HG02852 (cell line): ENCODE measurements at regions not wholly inside any gene's neighbourhood (a gene's known extent, or its start where the extent isn't known, plus 50 kb on each side); places are given as distances from the start of the nearest gene placed in this dataset.

Source experiments
- ATAC-seq: cut with Tn5 transposase; IDR thresholded peaks from one replicate; pipeline ENCODE4 v1.9.1; 2021; ENCODE audit warnings: mild to moderate bottlenecking, moderate library complexity; ENCODE audit not compliant: unreplicated experiment

DNA sequence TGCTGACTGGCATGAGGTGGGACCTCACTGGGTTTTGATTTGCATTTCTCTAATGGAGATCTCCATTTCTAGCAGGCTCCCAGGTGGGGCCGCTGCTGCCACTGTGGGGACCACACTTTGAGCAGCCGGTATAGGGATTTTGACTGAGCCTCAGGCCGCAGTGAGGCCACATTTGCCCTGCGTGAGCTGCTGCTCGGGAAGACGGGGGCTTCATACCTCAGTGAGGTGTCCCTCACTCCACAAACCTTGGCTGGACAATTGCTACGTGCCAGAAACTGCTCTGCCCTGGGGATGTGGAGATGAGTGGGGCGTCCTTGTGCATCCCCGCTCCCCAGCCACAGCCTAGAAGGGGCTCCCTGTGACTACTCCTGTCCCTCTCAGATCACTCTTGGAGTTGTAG, 134.3 kb downstream of the ANKRD60 start:
- ATAC-seq, result no peak

DNA sequence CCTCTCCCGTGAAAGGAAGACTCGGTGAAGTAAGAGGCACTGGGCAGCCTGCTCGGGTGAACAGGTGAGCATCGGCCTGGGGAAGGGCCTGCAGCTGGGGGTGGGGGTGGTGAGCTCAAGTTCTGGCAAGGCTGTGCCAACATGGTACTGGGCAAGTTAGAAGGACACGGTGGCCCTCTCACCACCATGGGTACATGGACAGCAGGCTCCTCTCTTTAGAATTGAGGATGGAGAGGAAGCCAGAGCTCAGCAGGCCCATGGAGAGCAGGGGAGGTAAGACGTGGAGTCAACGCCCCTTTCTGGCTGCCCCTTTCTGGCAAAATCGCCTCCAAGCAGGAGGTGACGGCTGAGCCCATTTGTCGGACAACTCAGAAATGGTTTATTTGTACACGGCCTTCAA, 135.6 kb downstream of the ANKRD60 start:
- no peak for ATAC-seq

DNA sequence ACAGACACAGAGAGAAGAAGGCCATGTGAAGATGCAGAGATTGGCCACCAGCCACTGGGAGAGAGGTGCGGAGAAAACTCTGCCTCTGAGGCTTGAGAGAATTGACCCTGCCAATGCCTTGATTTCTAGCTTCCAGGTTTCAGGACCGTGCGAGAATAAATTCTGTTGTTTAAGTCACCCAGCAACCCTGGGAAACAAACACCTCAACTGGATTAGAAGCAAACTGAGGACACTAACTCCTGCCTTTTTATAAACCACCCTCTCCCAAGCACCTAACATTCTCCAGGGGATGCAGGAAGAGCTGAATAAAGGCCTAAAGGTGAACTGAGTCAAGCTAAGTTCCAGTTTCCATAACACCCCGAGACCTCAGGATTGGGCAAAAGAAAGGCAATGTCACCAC, 136.1 kb downstream of the ANKRD60 start:
- no peak for ATAC-seq

DNA sequence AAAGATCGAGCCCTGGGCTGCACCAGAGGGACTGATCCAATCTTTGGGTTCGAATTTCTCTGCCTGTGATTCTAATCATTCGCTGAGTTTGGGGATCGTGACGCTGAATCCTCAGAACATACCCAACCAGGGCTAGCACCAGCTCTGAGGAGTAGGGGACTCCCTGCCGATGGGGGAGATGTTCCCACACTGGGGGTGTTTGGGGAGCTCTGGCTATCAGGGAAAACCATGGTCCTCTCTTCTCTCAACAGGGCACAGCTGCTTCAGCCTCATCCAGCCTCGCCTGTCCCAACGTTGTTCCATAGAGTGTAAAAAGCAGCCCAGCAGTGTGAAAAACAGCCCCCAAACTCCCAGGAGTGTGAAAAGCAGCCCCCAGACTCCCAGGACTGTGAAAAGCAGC, 136.6 kb downstream of the ANKRD60 start:
- ATAC-seq, result no peak

DNA sequence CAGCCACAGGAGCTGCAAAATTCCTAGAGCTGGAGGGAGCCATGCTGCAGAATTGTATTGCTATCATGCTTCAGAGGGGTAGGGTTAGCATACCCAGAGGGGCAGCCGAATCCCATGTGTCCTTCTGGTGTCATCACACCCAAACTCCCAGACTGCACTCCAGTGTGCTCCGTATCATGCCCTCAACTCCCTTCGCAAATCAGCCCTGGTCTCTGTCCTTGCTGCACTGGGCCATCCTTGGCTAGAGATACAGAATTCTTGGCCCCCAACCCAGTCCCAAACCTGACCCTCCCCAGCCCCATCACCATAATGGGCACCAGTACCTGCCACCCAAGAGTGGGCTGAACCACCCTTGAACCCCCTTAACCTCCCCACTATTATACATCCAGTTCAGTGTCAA, 138.3 kb downstream of the ANKRD60 start:
- ATAC-seq, result no peak

DNA sequence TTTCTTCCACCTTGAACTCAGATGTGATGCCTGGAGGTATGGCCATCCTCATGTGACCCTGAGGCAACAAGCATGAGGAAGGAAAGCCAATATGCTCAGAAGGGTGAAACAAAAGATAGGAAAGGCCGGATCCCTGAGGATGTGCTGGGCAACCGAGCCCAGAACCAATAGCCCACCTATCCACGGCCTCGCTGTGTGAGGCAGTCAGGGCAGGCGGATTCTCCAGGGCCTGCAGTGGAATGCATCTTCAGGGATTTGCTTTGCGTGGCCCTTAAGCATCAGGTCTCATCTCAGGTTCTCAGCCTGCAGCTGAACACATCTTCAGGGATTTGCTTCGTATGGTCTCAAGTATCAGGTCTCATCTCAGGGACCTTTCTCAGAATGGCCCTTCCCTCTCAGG, 139.8 kb downstream of the ANKRD60 start:
- no peak for ATAC-seq

DNA sequence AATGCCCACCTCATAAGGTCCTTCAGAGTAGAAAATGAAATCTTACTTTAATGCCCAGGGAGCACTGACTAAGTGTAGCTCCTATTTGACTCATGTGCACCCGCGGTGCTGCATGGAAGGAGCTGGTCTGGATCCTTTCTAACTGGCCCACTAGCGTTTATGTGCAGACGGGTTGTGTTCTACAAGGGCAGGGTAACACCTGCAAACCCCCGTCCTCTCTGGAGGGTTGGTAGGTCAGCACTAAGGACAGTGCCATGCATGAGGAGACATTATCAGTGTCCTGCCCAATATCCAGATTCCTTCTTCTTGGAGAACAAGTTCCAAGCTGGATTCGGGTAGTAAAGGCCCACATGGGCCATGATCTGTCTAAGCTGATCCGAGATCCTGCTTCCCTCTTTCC, 140.3 kb downstream of the ANKRD60 start:
- no peak for ATAC-seq

DNA sequence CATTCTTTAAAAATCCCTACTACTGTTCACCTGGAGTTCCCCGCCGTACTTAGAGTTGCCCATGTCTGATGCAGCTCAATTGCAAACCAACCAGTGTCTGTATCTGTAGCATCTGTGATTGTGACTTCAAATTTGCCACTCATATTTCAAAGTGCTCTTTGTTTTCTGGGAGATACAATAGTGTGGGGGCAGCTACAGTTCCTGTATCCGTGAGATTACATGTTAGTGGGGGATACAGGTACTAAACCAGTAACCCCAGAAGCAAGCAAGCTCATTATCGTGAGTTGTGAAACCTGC, 140.9 kb downstream of the ANKRD60 start:
- ATAC-seq, result no peak

DNA sequence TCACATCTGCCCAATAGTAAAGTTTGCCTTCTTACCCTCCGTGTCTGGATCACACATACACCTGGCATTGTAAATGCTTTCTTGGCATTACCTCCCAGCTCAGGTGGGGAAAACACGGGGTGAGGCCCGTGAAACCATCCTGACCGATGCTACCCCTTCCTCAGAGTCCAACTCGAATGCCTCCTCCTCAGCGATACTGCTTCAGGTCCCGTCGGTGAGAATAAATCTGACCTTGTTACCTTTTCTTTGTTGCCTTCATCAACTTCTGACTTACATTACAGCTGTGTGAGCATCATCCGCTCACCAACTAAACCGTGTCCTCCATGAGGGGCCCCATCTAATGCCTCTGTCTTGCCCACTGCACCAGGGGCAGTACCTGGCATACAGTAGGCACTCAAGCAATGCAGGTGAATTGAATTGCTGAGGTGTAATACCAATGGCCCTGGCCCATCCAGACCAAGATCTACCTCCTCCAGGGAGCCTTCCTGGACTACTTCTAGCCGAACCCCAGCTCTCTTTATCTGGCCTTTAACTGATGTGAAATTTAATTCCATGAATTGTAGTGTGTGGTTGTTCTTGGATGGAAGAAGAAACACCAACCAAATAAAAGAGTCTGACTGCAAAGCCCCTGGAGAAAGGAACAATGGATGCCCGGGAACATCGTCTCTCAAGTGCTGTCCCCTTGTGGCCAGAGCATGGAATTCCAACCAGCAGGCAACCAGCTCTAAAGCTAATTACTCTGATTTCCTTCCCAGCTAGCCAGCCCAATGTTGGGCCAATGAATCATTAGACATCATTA, 141.5 kb downstream of the ANKRD60 start:
- no peak for ATAC-seq

DNA sequence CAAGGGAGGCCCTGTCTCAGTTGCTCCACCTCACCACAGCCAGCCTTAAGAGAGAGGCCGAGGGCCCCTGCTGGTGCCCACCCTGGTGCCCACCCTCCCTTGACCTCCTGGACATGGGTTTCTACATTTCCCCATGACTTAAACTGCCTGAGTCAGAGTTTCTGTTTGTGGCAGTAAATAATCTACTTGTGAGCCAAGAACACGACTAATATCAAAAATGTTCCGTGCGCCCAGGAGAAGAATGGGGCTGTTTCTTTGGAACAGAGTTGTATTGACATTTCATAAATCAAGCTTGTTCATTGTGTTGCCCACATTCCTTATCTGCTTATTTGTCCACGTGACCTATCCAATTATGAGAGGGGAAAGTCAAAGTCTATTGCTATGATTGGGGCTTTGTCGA, 143.5 kb downstream of the ANKRD60 start:
- no peak for ATAC-seq

DNA sequence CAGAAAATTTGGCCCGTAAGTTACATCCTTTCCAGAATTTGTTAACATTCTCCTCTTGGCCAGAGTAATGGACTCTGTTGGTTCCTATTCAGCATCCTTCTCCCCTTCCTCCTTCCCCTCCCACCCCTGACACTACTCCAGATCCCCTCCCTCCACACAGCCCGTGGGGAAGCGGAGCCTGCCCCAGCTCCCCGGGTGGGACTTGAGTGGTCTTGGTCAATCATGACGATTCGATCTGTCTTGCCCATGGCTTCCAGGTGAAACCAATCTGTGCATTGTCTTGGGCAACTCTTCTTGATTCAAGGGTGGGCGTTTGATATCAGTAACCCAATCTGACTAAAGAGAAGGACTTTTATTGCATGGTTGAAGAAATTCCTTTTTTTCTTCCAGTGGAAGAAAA, 143.9 kb downstream of the ANKRD60 start:
- no peak for ATAC-seq

DNA sequence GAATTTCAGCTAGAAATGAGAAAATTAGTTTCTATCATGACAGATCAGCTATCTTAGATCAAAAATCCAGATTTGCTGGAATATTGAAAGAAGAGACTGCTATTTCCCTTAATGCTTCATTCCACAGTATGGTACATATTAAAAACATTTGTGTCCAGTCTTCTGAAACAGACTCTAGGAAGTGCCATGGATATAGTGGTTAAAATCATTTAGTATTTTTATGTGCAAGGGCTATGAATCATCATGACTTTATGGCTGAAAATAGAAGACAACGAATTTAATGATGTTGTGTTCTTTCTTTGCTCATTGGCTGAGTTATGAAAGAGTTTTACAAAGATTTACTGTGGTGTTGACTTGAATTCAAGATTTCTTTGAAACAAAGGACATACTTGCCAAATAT, 146.6 kb downstream of the ANKRD60 start:
- ATAC-seq, result no peak

DNA sequence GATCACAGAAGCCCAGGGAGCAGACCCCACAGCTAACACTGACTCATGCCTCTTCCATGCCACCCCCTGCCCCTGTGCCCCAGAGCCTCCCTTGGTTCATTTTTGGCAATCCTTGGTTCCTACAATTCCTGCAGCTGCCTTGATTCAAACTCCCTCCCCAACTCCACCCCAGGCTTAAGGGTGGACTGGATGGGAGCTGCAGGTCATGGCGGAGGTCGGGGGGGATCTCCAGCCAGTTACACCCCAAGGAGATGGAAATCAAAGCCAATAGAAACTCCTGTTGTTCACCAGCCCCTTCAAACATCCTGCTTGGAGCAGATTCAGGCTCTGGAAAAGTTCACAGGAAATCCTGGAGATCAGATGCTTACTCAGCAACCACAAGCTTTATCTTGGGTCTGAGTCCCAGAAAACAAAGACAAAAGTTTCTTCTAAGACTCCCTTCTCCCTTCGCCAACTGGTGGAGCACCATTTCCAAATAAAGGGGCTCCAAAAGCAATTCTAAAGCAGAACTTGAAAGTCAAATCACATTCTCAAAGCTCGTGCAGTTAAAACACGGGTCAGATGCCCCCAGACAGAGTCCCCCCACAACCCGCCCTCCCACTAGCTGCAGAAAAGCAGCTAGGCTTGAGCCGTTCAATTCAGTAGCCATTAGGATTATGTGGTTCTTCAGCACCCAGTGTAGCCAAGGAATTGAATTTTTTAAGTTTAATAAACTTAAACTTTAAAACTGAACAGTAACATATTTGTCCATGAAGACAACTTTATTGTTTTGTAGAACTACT, 149.5 kb downstream of the ANKRD60 start:
- ATAC-seq, result no peak

DNA sequence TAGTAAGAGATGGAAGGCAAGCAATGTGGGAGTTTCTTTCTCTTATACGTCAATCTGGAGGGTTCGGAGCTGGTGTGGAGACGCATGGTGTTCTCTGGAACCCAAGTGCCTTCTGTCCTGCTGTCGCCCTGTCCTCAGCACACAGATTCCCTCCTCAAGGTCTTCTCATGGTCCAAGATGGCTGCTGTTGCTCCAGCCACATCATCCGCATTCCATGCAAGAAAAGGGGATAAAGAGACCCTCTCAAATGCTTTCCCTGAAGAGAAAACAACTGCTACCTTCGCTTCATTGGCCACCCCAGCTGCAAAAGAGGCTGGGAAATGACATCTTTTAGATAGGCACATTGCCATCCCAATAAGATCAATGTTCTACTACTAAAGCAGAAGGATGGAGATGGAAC, 151.2 kb downstream of the ANKRD60 start:
- ATAC-seq, result no peak

DNA sequence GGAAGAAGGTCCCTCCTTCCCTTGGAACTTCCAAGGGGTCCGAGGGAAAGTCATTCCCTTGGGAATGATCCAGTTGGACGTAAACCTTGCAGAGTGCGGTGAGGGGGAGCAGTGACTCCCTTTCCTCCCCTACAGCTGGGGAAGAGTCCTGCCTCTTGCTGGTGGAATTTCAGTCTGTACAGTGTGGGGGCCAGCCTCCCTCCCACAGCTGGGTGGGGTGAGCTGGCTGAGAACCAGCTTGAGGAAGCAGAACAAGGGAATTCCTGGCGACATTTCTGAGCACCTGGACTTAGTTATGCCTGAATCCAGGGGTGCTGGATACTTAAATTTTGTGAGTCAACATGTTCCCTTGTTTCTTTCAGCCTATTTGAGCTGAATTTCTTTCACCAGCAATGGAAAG, 152.0 kb downstream of the ANKRD60 start:
- no peak for ATAC-seq

DNA sequence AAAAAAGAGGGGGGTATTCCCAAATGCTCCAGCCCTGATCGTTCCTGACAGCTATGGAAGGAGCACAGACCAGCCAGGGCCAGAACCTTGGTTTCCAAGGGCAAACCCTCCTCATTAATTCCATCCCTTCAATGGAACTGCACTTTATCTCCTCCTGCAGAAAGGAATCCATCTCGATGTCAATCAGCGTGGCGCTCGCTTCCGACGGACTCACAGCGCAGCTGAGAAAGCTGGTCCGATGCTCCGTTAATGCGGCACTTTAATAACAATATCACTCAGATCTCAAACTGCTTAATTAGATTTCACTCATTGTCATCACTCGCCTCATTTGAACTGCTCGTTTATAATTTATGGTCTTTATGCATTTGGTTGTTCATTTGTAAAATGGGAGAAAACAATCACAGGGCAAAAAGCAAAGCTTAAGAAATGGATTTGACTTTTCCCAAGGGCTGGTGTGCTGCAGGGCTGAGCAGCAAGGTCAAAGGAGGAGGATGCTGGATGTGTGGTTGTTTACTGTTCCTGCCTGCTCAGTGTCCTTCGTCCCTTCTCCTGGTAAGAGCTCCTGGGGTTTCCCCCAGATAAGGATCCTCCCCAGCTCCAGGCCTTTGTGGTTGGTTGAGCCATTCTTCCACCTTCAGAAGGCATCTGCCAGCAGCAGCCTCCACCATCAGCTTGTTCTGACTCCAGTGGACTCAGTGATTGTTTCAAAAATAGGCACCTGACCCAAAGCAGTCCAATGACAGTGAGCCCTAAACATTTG, 152.7 kb downstream of the ANKRD60 start:
- no peak for ATAC-seq

DNA sequence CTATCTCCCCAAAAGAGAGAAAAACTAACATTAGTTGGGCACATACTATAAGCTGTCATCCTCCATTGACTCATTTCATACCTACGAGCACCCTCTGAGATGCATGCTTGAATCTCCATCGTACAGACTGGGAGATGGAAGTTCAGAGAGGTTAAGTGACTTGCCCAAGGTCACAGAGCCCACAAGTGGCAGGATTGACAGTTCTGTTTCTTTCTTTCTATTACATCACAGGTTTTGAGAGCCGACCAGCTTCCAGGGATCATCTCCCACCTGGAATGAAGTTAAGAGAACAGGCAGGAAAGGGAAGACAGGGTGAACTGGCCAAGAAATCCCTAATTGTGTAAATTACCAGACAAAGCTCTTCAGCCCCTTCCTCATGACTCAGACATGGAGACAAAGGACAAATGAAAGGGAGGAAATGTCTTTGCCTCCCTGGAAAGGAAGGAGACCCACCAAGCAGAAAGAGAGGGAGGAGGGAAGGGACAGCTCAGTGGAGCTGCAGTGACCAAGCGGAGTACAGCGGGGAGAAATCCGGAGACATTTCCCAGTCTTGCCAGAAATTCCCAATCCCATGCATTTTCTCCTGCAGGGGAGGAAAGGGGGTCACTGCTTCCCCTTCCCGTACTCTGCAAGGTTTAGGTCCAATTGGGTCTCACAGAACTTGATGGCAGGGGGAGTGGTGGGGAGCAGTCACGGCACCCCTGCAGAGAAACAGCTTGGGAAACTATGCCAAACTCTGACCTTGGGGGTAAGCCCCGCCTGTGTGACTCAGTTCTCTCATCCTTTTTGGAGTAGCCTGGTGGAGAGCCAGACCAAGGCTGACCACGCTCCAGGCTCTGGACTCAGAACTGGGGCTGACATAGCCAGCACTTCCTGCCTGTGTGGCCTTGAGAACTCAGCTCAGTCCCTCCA, 154.3 kb downstream of the ANKRD60 start:
- no peak for ATAC-seq

DNA sequence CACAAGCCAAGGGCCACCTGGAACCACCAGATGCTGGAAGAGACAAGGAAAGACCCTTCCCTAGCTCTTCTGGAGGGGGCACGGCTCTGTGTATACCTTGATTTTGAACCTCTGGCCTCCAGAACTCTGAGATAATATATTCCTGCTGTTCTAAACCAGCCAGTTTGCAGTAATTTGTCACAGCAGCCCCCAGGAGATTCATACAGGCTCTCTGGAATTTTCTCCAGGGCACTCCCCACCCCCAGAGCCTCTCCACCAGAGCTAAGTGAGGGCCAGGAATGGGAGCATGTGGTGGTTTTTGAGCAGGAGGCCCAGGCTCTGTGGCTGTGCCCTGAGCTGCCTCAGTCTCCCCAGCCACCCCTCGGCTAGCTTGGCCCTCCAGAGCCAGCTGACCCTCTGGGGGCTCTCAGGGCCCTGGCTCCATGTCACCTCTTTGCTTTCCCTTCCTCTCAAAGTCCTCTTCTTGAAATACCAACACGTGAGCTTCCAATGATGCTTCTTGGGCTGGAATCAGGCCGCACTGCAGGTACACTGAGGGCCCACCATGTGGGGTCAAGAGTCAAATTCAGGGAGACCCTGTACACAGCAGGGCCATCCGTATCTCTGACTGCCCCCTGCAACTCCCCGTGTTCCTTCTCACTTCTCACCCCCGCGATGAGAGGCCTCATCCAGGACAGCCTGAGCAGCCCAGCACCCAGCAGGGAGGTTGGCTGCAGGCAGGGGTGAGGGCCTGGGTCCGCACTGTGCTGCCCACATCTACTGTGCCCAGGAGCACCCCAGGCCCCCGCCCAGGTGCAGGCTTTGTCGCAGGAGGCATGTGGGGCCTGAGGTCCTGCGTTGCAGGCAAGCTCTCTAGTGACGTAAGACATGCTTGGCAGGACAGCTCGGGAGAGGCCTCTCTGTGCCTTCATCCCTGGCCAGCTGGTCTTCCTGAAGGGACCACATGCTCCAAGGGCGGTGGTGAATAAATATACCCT, 155.5 kb downstream of the ANKRD60 start:
- ATAC-seq, result no peak

DNA sequence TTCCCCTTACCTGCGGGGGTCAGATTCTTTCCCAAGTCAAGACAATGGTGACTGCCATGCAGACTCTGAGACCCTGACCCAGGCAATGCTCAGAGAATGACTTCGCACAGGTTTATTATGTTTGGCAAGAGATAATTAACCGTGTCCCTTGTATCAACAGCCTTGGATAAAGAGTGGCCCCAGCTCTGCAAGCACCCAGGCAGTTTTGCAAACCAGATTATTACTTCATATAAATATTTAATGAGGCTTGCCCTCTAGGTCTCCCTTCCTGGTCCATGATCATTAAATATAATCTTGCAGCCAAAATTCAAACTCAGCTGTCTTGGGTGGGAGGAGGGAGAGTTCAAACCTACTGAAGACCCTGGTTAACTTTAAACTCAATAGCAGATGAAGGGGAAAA, 156.5 kb downstream of the ANKRD60 start:
- ATAC-seq, result no peak

DNA sequence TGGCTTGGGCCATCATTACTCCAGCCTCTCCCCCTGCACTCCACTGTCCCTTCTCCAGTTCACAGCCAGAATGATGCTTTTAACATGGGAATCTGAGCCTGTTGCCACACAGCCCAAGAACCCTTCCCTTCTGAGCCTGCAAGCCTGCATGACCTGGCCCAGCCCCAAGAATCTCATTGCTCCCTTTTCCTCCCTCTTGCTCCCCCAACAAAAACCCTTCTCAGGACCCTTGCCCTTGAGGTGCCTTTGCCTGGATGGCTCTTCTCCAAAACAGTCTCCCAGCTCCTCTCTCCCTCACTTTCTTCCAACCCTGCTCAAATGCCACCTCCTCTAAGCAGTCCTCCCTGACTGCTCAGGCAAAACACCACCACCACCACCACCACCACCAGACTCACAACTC, 157.2 kb downstream of the ANKRD60 start:
- ATAC-seq, result no peak
